SH-SY5Y (cell line): ENCODE measurements at regions not wholly inside any gene's neighbourhood (a gene's known extent, or its start where the extent isn't known, plus 50 kb on each side); places are given as distances from the start of the nearest gene placed in this dataset.

Source experiments
- GATA2 ChIP-seq: IDR thresholded peaks from 2 replicates; pipeline ENCODE4 v1.6.1; 2011; ENCODE audit warnings: mild to moderate bottlenecking, low read depth, low read length
- GATA3 ChIP-seq: IDR thresholded peaks from 2 replicates; pipeline ENCODE4 v1.6.1; 2011; ENCODE audit warnings: low read depth, mild to moderate bottlenecking, low read length, moderate library complexity

DNA sequence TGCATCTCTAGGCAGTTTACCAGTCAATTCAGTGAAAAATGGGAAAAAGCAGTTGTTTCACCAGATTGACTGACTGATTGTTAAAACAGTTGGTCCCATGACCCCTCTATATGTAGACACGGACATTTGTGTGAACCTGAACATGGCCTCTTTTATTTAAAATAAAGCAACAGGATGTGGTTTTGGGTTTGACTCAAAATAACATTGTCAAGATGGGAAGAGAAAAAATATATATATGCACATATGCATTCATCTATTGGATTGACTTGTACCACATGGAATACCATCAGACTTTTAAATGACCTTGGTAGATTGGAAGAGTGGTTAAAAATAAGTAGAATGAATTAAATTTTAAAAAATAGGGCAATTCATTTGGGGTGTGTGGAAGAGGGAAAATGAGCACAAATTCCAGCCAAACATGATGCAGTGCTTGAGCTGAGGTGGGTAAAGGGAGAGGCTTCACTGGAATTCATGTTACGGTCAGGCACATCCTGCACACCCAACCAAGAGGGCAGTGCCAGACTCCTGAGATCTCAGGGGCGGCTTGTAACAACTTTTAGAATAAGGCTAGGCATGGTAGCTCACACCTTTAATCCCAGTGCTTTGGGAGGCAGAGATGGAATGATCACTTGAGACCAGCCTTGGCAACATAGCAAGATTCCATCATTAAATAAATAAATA is 560.7 kb upstream of the TENM3 start:
- TF ChIP-seq GATA2 (no peak), GATA3 (no peak)
